Panc1 (cell line): ENCODE measurements at regions not wholly inside any gene's neighbourhood (a gene's known extent, or its start where the extent isn't known, plus 50 kb on each side); places are given as distances from the start of the nearest gene placed in this dataset.

ENCODE experiments used
- ATAC-seq: fragments of 200-7000 bp; cut with Tn5 transposase; 2 replicates; pipeline ENCODE4 v1.9.1; 2020; ENCODE audit warnings: mild to moderate bottlenecking, moderate library complexity
- BruUV-seq: library from RNA; stranded (reverse); fragments of 400-500 nt; replicated peaks from 2 replicates; lab custom pipeline; 2021; lab: Mats Ljungman, UMichigan
- CTCF ChIA-PET: fragments of 300-600 bp; sonication (Branson Sonifier 250); formaldehyde crosslinking; loops from one replicate; lab custom pipeline; 2022; ENCODE audit warnings: antibody characterized with exemption; lab: Charles Lee
- POLR2A ChIA-PET: fragments of 300-600 bp; sonication (Branson Sonifier 250); formaldehyde crosslinking; loops from one replicate; lab custom pipeline; 2022; ENCODE audit warnings: antibody characterized with exemption; lab: Charles Lee
- DNase-seq: peaks from one replicate; pipeline ENCODE4 v3.0.0-alpha.2; 2010; ENCODE audit warnings: low read depth, low spot score
- H3K27ac ChIP-seq: 2 replicates; pipeline ENCODE4 v1.5.1; 2011; ENCODE audit warnings: mild to moderate bottlenecking, low read length, inconsistent platforms
- H3K27me3 ChIP-seq: fragments of 200-500 bp; sonication (Bioruptor generic); 2 replicates; pipeline ENCODE4 v1.6.0; 2014; ENCODE audit warnings: low read length, inconsistent platforms; ENCODE audit not compliant: control insufficient read depth, insufficient read depth
- H3K36me3 ChIP-seq: fragments of 200-500 bp; sonication (Bioruptor generic); 2 replicates; pipeline ENCODE4 v1.5.1; 2014; ENCODE audit warnings: inconsistent platforms, mild to moderate bottlenecking, low read length, moderate library complexity; ENCODE audit not compliant: control insufficient read depth, insufficient read depth
- H3K4me1 ChIP-seq: 2 replicates; pipeline ENCODE4 v1.5.1; 2011; ENCODE audit warnings: inconsistent platforms, mild to moderate bottlenecking, low read length, moderate library complexity; ENCODE audit not compliant: control insufficient read depth, insufficient read depth
- H3K4me3 ChIP-seq, 2 experiments: 2 replicates each; pipeline ENCODE4 v1.5.1; 2011 to 2012; ENCODE audit warnings: low read depth in 2 of 2, low read length in 2 of 2, mild to moderate bottlenecking in 2 of 2, inconsistent platforms in 1 of 2, moderate library complexity in 1 of 2
- H3K9me3 ChIP-seq: fragments of 200-500 bp; sonication (Bioruptor generic); 2 replicates; pipeline ENCODE4 v1.5.1; 2014; ENCODE audit warnings: low read depth, mild to moderate bottlenecking, inconsistent platforms, low read length, moderate library complexity; ENCODE audit not compliant: control insufficient read depth, insufficient read depth
- CTCF ChIP-seq: fragments of 450-650 bp; IDR thresholded peaks from 2 replicates; pipeline ENCODE4 v1.5.1; 2017; ENCODE audit warnings: mild to moderate bottlenecking
- POLR2AphosphoS5 ChIP-seq: IDR thresholded peaks from 2 replicates; pipeline ENCODE4 v1.6.1; 2012; ENCODE audit warnings: mild to moderate bottlenecking, low read depth, low read length, moderate library complexity
- REST ChIP-seq, 2 experiments: IDR thresholded peaks; 2 replicates each; pipeline ENCODE4 v1.6.1; 2011 to 2012; ENCODE audit warnings: low read depth in 2 of 2, control low read depth in 1 of 2, low read length in 1 of 2, mild to moderate bottlenecking in 1 of 2, moderate library complexity in 1 of 2; ENCODE audit not compliant: insufficient read depth in 1 of 2
- SIN3A ChIP-seq: IDR thresholded peaks from 2 replicates; pipeline ENCODE4 v1.6.1; 2012; ENCODE audit warnings: low read depth, mild to moderate bottlenecking, low read length, moderate library complexity, borderline replicate concordance; ENCODE audit not compliant: insufficient read depth
- TCF7L2 ChIP-seq: IDR thresholded peaks from 2 replicates; pipeline ENCODE4 v1.6.1; 2011; ENCODE audit warnings: mild to moderate bottlenecking, low read depth, low read length, inconsistent platforms
- in situ Hi-C: cut with HindIII; loops from 2 replicates; pipeline ENCODE4 v1.10.0; 2016; ENCODE audit warnings: low sequenced_read_pairs, low pct_unique_long_range_greater_than_20kb
- intact Hi-C: fragments of 100-400 bp; cut with micrococcal nuclease; formaldehyde crosslinking; loops from one replicate; pipeline ENCODE4 v1.10.0; 2022; ENCODE audit not compliant: unreplicated experiment

- DNase-seq (no peak), ATAC-seq (no peak)
- Histone ChIP-seq H3K27me3 (no peaks in the 10 kb centered on the region; the same call in 1 of the 2 replicates), H3K4me3 (no peak overlapping the region), H3K36me3 (no peaks in the 10 kb centered on the region), H3K9me3 (no peaks in the 10 kb centered on the region), H3K4me1 (no peaks in the 10 kb centered on the region), H3K27ac (no peak overlapping the region)
- BruUV-seq: no TSS peak
- TF ChIP-seq POLR2AphosphoS5 (no peak), TCF7L2 (no peak), REST (IDR thresholded peaks at IDR 0.05; ENCODE audit: insufficient read depth in 1 of 2, low read depth in 2 of 2, low read length in 1 of 2) (no peak), CTCF (no peak), SIN3A (no peak)
- ChIA-PET CTCF (no interaction called here), POLR2A (interaction anchor here (0.6 kb wide), 1 partner anchor 87 kb away, joined by 4 read pairs; no protein-coding TSS in a partner anchor)
- in situ Hi-C loops (no loop called here), intact Hi-C loops (no loop called here)
These were observed 141.1 kb downstream of the MRM1 start for GRCh38 chr17:36742267-36743000.

GRCh38 chr17:36743130-36743529 lies 141.7 kb downstream of the MRM1 start:
- no peak for TF ChIP-seq REST (IDR thresholded peaks at IDR 0.05; ENCODE audit: insufficient read depth in 1 of 2, low read depth in 2 of 2, low read length in 1 of 2)
- no peak for TF ChIP-seq TCF7L2
- TF ChIP-seq SIN3A: no peak
- no peak for TF ChIP-seq CTCF
- H3K36me3 ChIP-seq: no peaks in the 10 kb centered on the region
- ChIA-PET CTCF (no interaction called here), POLR2A (interaction anchor here (0.6 kb wide), 2 partner anchors 29 to 87 kb away, joined by 4 to 12 read pairs; no protein-coding TSS in a partner anchor)
- no peaks in the 10 kb centered on the region for H3K4me1 ChIP-seq
- no peaks in the 10 kb centered on the region; the same call in 1 of the 2 replicates for H3K27me3 ChIP-seq
- intact Hi-C loops: no loop called here
- H3K9me3 ChIP-seq: no peaks in the 10 kb centered on the region
- in situ Hi-C loops: no loop called here
- DNase-seq: no peak
- no peak overlapping the region for H3K4me3 ChIP-seq
- no TSS peak for BruUV-seq
- no peak for ATAC-seq
- no peak overlapping the region for H3K27ac ChIP-seq
